GM18909 (cell line): ENCODE measurements at regions not wholly inside any gene's neighbourhood (a gene's known extent, or its start where the extent isn't known, plus 50 kb on each side); places are given as distances from the start of the nearest gene placed in this dataset.

ENCODE experiments used
- ATAC-seq: cut with Tn5 transposase; IDR thresholded peaks from one replicate; pipeline ENCODE4 v1.9.1; 2021; ENCODE audit warnings: mild to moderate bottlenecking; ENCODE audit not compliant: unreplicated experiment, poor library complexity

- no peak for ATAC-seq
Measured at GRCh38 chr1:112188611-112189010, 199.1 kb upstream of the KCND3 start.

- ATAC-seq: no peak
Measured at GRCh38 chr1:112196008-112196588, 199.9 kb upstream of the CTTNBP2NL start.

GRCh38 chr1:112196731-112197130 lies 199.3 kb upstream of the CTTNBP2NL start:
- no peak for ATAC-seq

GRCh38 chr1:112209493-112209892 lies 186.5 kb upstream of the CTTNBP2NL start:
- no peak for ATAC-seq

- ATAC-seq: no peak
Measured at GRCh38 chr1:112219267-112219666, 176.7 kb upstream of the CTTNBP2NL start.

GRCh38 chr1:112230232-112230631 lies 165.8 kb upstream of the CTTNBP2NL start:
- no peak for ATAC-seq

- ATAC-seq: no peak
Measured at GRCh38 chr1:112231331-112231730, 164.7 kb upstream of the CTTNBP2NL start.

GRCh38 chr1:112232848-112233247 lies 163.2 kb upstream of the CTTNBP2NL start:
- no peak for ATAC-seq

GRCh38 chr1:112234710-112235109 lies 161.3 kb upstream of the CTTNBP2NL start:
- ATAC-seq: no peak

GRCh38 chr1:112237983-112238545 lies 157.9 kb upstream of the CTTNBP2NL start:
- no peak for ATAC-seq

GRCh38 chr1:112239683-112240330 lies 156.2 kb upstream of the CTTNBP2NL start:
- ATAC-seq: no peak

GRCh38 chr1:112242470-112242869 lies 153.5 kb upstream of the CTTNBP2NL start:
- no peak for ATAC-seq

- ATAC-seq: no peak
Measured at GRCh38 chr1:112244131-112244530, 151.9 kb upstream of the CTTNBP2NL start.

GRCh38 chr1:112245114-112245513 lies 150.9 kb upstream of the CTTNBP2NL start:
- no peak for ATAC-seq

- ATAC-seq: no peak
Measured at GRCh38 chr1:112247036-112247597, 148.9 kb upstream of the CTTNBP2NL start.

- no peak for ATAC-seq
Measured at GRCh38 chr1:112247961-112248360, 148.1 kb upstream of the CTTNBP2NL start.

GRCh38 chr1:112250892-112251291 lies 145.1 kb upstream of the CTTNBP2NL start:
- ATAC-seq: no peak

- ATAC-seq: no peak
Measured at GRCh38 chr1:112251766-112252506, 144.1 kb upstream of the CTTNBP2NL start.

- no peak for ATAC-seq
Measured at GRCh38 chr1:112253366-112253765, 142.6 kb upstream of the CTTNBP2NL start.

GRCh38 chr1:112255080-112255479 lies 140.9 kb upstream of the CTTNBP2NL start:
- no peak for ATAC-seq

- no peak for ATAC-seq
Measured at GRCh38 chr1:112256411-112256810, 139.6 kb upstream of the CTTNBP2NL start.
